Erythroblast (primary cell): ENCODE measurements at regions not wholly inside any gene's neighbourhood (a gene's known extent, or its start where the extent isn't known, plus 50 kb on each side); places are given as distances from the start of the nearest gene placed in this dataset.

Source experiments
- DNase-seq, 2 experiments: peaks; one replicate each; lab custom pipeline; 2025; lab: John Stamatoyannopoulos, UW
- GATA1 ChIP-seq: IDR thresholded peaks from 2 replicates; pipeline ENCODE4 v1.6.1; 2011; ENCODE audit warnings: low read depth, mild to moderate bottlenecking, control low read depth, low read length, moderate library complexity
- POLR2A ChIP-seq: IDR thresholded peaks from 2 replicates; pipeline ENCODE4 v1.6.1; 2011; ENCODE audit warnings: mild to moderate bottlenecking, low read length

DNA sequence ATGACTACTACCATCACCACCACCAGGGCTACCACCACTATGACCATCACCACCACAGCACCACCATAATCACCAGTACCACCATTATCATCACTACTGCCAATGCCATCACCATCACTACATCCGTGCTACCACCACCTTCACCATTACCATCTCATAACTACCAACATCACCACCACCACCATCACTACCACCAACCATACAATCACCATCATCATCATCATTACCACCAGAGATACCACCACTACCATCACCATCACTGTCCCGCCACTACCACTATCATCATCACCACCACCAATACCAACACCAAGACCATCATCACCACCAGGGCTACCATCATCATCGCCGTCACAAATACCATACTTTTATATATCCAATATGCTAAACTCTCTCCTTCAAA lies 369.6 kb upstream of the DYNLRB2 start:
- TF ChIP-seq POLR2A (no peak), GATA1 (no peak)
- no peak for DNase-seq

GRCh38 chr16:80167657-80168390 lies 373.0 kb upstream of the DYNLRB2 start:
- TF ChIP-seq POLR2A (no peak), GATA1 (no peak)
- no peak for DNase-seq

- TF ChIP-seq POLR2A (no peak), GATA1 (no peak)
- DNase-seq, result no peak
These were observed 374.7 kb upstream of the DYNLRB2 start for GRCh38 chr16:80166082-80166481.

DNA sequence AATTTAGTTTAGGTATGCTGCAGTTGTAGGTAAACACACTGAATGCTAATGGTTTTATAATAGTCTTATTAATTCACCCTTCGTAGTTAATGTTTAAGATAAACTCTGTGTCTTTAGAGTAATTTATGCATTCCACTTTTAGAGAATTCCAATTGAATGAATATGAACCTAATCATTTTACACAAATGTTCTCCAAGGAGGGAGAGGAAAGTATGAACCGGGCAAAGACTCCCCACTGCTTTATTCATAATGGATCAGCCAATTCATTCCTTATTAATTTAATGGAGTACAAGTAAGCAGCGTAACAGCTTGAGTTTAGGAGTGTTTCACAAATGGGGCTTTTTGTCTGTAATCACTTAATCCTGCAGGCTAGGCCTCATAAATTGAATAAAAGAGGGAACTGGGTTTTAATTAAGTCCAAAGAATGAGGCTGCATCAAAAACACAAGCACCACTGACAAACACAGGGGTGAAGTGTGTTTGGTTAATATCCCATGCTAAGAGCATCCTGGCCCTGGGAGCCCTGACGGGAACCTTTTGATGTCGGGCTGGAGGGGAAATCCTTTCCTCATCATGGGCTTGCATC lies 375.7 kb upstream of the DYNLRB2 start:
- no peak for DNase-seq
- TF ChIP-seq POLR2A, result no peak
- no peak for TF ChIP-seq GATA1

- TF ChIP-seq GATA1 (no peak), POLR2A (no peak)
- DNase-seq, result no peak
These were observed 377.5 kb upstream of the DYNLRB2 start for GRCh38 chr16:80163339-80163738.

GRCh38 chr16:80161799-80162739 lies 378.7 kb upstream of the DYNLRB2 start:
- no peak for DNase-seq
- no peak for TF ChIP-seq GATA1
- TF ChIP-seq POLR2A, result no peak

GRCh38 chr16:80158766-80159165 lies 382.0 kb upstream of the DYNLRB2 start:
- no peak for DNase-seq
- no peak for TF ChIP-seq POLR2A
- no peak for TF ChIP-seq GATA1

- DNase-seq, result no peak
- no peak for TF ChIP-seq GATA1
These were observed 389.1 kb upstream of the DYNLRB2 start for GRCh38 chr16:80151722-80152111.

DNA sequence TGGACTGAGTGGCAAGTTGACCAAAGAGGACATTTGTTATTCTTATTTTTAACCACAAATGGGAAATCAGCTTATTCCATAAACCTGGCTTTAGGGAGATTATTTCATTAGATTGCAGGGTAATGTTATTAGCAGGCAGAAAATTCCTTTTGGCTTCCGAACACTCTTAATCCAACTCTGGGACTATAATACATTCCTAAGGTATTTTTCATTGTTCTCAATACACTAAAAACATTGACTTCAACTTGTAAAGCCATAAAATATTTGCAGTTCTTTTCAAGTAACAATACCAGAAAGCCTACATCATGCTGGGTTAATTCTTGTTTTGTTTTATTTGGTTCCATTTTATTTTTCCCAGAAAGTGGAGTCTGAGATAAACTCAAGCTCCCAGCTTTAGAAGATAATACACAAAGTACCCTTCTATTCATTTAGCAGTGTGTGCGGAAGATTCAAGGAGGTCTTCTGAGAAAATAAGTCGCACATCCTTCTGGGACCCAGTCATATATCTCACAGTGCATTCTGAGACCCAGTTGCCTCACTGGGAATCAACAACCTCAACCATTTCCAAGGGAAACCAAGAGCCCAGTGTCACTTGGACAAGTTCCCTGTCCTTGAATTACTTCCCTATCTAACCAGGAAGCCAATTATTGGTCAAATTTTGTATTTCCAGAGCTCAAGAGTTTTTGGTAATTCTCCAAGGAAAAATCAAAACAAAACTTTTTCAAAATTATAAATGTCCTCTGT lies 389.6 kb upstream of the DYNLRB2 start:
- DNase-seq, result no peak
- TF ChIP-seq POLR2A (no peak), GATA1 (no peak)

- TF ChIP-seq POLR2A, result no peak
- no peak for DNase-seq
These were observed 392.0 kb upstream of the DYNLRB2 start for GRCh38 chr16:80148826-80149225.

- DNase-seq, result no peak
- TF ChIP-seq POLR2A (no peak), GATA1 (no peak)
These were observed 393.7 kb upstream of the DYNLRB2 start for GRCh38 chr16:80147026-80147655.

DNA sequence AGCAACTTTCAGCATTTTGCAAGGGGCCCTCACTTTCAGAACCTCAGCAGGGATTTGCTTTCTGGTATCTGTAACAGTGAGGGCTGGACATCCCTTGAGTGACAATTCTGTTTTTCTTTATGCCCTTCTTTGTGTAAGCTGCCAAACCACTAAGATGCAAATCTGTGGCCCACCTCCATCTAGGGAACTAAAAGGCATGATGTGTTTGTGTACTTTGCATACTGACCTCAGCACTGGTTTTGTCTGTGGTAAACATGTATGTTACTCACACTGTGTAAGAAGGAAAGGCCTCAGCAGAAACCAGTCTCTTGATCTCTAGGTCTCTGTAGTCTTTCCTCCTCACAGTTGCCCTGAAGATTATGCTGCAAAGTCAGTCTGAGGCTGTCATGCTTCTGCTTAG lies 396.6 kb upstream of the DYNLRB2 start:
- TF ChIP-seq GATA1, result no peak
- no peak for TF ChIP-seq POLR2A
- no peak for DNase-seq

DNA sequence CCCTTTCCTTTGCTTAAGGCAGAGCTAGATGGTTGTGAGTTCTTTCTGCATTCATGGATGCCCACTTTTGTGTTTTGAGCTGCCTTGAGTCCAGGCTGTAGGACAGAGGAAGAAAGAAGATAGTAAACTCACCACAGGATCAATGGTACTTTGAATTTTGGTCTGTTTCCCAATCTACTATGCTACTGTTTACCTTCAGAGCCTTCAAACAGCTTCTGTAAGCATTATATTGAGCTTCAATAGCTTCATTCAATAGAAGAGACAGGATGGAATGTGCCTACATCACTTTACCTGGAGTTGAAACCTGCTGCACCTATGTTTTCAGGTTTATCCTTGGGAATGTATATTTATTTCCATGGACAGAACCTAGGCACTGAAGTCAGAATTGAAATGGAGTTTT lies 397.9 kb upstream of the DYNLRB2 start:
- no peak for TF ChIP-seq POLR2A
- no peak for TF ChIP-seq GATA1
- no peak for DNase-seq
